Kidney epithelial cell (primary cell): ENCODE measurements at regions not wholly inside any gene's neighbourhood (a gene's known extent, or its start where the extent isn't known, plus 50 kb on each side); places are given as distances from the start of the nearest gene placed in this dataset.
"Not testable (repeated sequence)": the region's sequence is repeated elsewhere in the genome, so short reads cannot be mapped to it uniquely, and the experiment has no call there.

Experiments
- DNase-seq: peaks from one replicate; pipeline ENCODE4 v3.0.0-alpha.2; 2010; ENCODE audit warnings: low read depth
- H3K27me3 ChIP-seq: 2 replicates; pipeline ENCODE4 v1.6.0; 2011; ENCODE audit warnings: low read length; ENCODE audit not compliant: control insufficient read depth, insufficient read depth
- H3K36me3 ChIP-seq: 2 replicates; pipeline ENCODE4 v1.5.1; 2011; ENCODE audit warnings: low read length; ENCODE audit not compliant: control insufficient read depth, insufficient read depth
- H3K4me3 ChIP-seq: 2 replicates; pipeline ENCODE4 v1.5.1; 2011; ENCODE audit warnings: low read depth, mild to moderate bottlenecking, control low read depth, low read length
- CTCF ChIP-seq: IDR thresholded peaks from 2 replicates; pipeline ENCODE4 v1.5.1; 2011; ENCODE audit warnings: mild to moderate bottlenecking, moderate library complexity, low read length, control low read depth, inconsistent platforms; ENCODE audit not compliant: insufficient read depth, poor library complexity, severe bottlenecking

- Histone ChIP-seq H3K27me3 (no peaks in the 10 kb centered on the region), H3K4me3 (no peak overlapping the region), H3K36me3 (no peaks in the 10 kb centered on the region)
- no peak for TF ChIP-seq CTCF
- no peak for DNase-seq
These were observed 172.4 kb downstream of the FZD1 start for GRCh38 chr7:91436655-91437054.

GRCh38 chr7:91440198-91440597 is 176.0 kb downstream of the FZD1 start:
- H3K36me3 ChIP-seq, H3K4me3 ChIP-seq, DNase-seq, H3K27me3 ChIP-seq: not testable (repeated sequence)

- Histone ChIP-seq H3K4me3 (no peak overlapping the region), H3K36me3 (no peaks in the 10 kb centered on the region)
- no peak for DNase-seq
These were observed 179.6 kb downstream of the FZD1 start for GRCh38 chr7:91443862-91444261.

GRCh38 chr7:91446819-91447218 is 182.6 kb downstream of the FZD1 start:
- Histone ChIP-seq H3K4me3 (no peak overlapping the region), H3K27me3 (no peaks in the 10 kb centered on the region)
- TF ChIP-seq CTCF: no peak

More at GRCh38 chr7:91443862-91444261, 179.6 kb downstream of the FZD1 start:
- no peak for TF ChIP-seq CTCF
- no peaks in the 10 kb centered on the region for H3K27me3 ChIP-seq

GRCh38 chr7:91455411-91455810 is 191.2 kb downstream of the FZD1 start:
- DNase-seq: no peak

More at GRCh38 chr7:91446819-91447218, 182.6 kb downstream of the FZD1 start:
- no peaks in the 10 kb centered on the region for H3K36me3 ChIP-seq
- no peak for DNase-seq

GRCh38 chr7:91457208-91457607 is 193.0 kb downstream of the FZD1 start:
- Histone ChIP-seq H3K4me3 (no peak overlapping the region), H3K36me3 (no peaks in the 10 kb centered on the region), H3K27me3 (no peaks in the 10 kb centered on the region)
- DNase-seq: no peak
- no peak for TF ChIP-seq CTCF

More at GRCh38 chr7:91455411-91455810, 191.2 kb downstream of the FZD1 start:
- TF ChIP-seq CTCF: no peak
- Histone ChIP-seq H3K4me3 (no peak overlapping the region), H3K27me3 (no peaks in the 10 kb centered on the region), H3K36me3 (no peaks in the 10 kb centered on the region)
